GM12865 (cell line): ENCODE measurements at regions not wholly inside any gene's neighbourhood (a gene's known extent, or its start where the extent isn't known, plus 50 kb on each side); places are given as distances from the start of the nearest gene placed in this dataset.
A peak's percentile ranks its signal among the peaks of the same experiment; 100 is the strongest.

Source experiments
- DNase-seq: peaks from one replicate; pipeline ENCODE4 v3.0.0; 2010; ENCODE audit warnings: low read depth
- H3K4me3 ChIP-seq: 2 replicates; pipeline ENCODE4 v1.5.1; 2011; ENCODE audit warnings: mild to moderate bottlenecking, low read depth, low read length, control low read depth
- CTCF ChIP-seq: IDR thresholded peaks from 2 replicates; pipeline ENCODE4 v1.5.1; 2011; ENCODE audit warnings: low read length, control low read depth, low read depth, inconsistent platforms; ENCODE audit not compliant: insufficient read depth; ENCODE audit errors: missing control alignments

GRCh38 chr2:46239175-46239846, 57.9 kb upstream of the EPAS1 start:
- H3K4me3 ChIP-seq, result no peak overlapping the region
- no peak for TF ChIP-seq CTCF
- no peak for DNase-seq

GRCh38 chr2:46239847-46240181, 57.4 kb upstream of the EPAS1 start:
- peak; percentile 81 for DNase-seq
- TF ChIP-seq CTCF, result no peak
- H3K4me3 ChIP-seq, result no peak overlapping the region

GRCh38 chr2:46241344-46241743, 55.9 kb upstream of the EPAS1 start:
- no peak for DNase-seq
- no peak for TF ChIP-seq CTCF
- H3K4me3 ChIP-seq, result no peak overlapping the region

GRCh38 chr2:46245869-46246268, 51.3 kb upstream of the EPAS1 start:
- no peak for DNase-seq
- no peak for TF ChIP-seq CTCF
- H3K4me3 ChIP-seq, result no peak overlapping the region

- no peak for TF ChIP-seq CTCF
- no peak overlapping the region for H3K4me3 ChIP-seq
Measured at GRCh38 chr2:46246790-46247189, 50.4 kb upstream of the EPAS1 start.

More at GRCh38 chr2:46246790-46247189, 50.4 kb upstream of the EPAS1 start:
- DNase-seq, result peak; percentile 40
